Hepatocyte (in vitro differentiated cells): ENCODE measurements at regions not wholly inside any gene's neighbourhood (a gene's known extent, or its start where the extent isn't known, plus 50 kb on each side); places are given as distances from the start of the nearest gene placed in this dataset.

Source experiments
- DNase-seq: peaks from one replicate; pipeline ENCODE4 v3.0.0-alpha.2; 2016; ENCODE audit warnings: low spot score
- H2AFZ ChIP-seq: fragments of 200-600 bp; sonication (generic); 2 replicates; pipeline ENCODE4 v1.6.0; 2016; ENCODE audit warnings: antibody characterized with exemption, mild to moderate bottlenecking
- H3K27ac ChIP-seq: fragments of 200-600 bp; sonication (generic); 2 replicates; pipeline ENCODE4 v1.5.1; 2016; ENCODE audit warnings: mild to moderate bottlenecking
- H3K27me3 ChIP-seq: fragments of 200-600 bp; sonication (generic); 2 replicates; pipeline ENCODE4 v1.6.1; 2016
- H3K36me3 ChIP-seq: fragments of 200-600 bp; sonication (generic); replicated peaks from 2 replicates; pipeline ENCODE4 v1.5.1; 2016; ENCODE audit warnings: low read depth; ENCODE audit not compliant: insufficient read depth
- H3K4me1 ChIP-seq: fragments of 200-600 bp; sonication (generic); 2 replicates; pipeline ENCODE4 v1.5.1; 2016; ENCODE audit warnings: mild to moderate bottlenecking, moderate library complexity; ENCODE audit not compliant: insufficient read depth
- H3K4me2 ChIP-seq: fragments of 200-600 bp; sonication (generic); 2 replicates; pipeline ENCODE4 v1.6.0; 2016
- H3K4me3 ChIP-seq: fragments of 200-600 bp; sonication (generic); 2 replicates; pipeline ENCODE4 v1.5.1; 2016; ENCODE audit warnings: mild to moderate bottlenecking
- H3K79me2 ChIP-seq: fragments of 200-600 bp; sonication (generic); 2 replicates; pipeline ENCODE4 v1.6.0; 2017; ENCODE audit warnings: mild to moderate bottlenecking
- H3K9me2 ChIP-seq: fragments of 200-600 bp; sonication (generic); replicated peaks from 2 replicates; pipeline ENCODE4 v1.6.0; 2017; ENCODE audit warnings: mild to moderate bottlenecking; ENCODE audit not compliant: insufficient read depth
- H3K9me3 ChIP-seq: fragments of 200-600 bp; sonication (generic); 2 replicates; pipeline ENCODE4 v1.5.1; 2016; ENCODE audit warnings: low read depth, mild to moderate bottlenecking
- H4K20me1 ChIP-seq: fragments of 200-600 bp; sonication (generic); 2 replicates; pipeline ENCODE4 v1.6.0; 2016; ENCODE audit warnings: mild to moderate bottlenecking; ENCODE audit not compliant: insufficient read depth, poor library complexity, severe bottlenecking
- CTCF ChIP-seq: fragments of 200-600 bp; sonication (generic); IDR thresholded peaks from 2 replicates; pipeline ENCODE4 v1.5.1; 2016; ENCODE audit warnings: antibody characterized with exemption, mild to moderate bottlenecking; ENCODE audit not compliant: poor library complexity
- EZH2 ChIP-seq: fragments of 200-600 bp; sonication (generic); IDR thresholded peaks from 2 replicates; pipeline ENCODE4 v1.6.1; 2016; ENCODE audit warnings: antibody characterized with exemption, mild to moderate bottlenecking, borderline replicate concordance
- EZH2phosphoT487 ChIP-seq: fragments of 200-600 bp; sonication (generic); IDR thresholded peaks from one replicate; pipeline ENCODE4 v1.6.1; 2018; ENCODE audit warnings: antibody characterized with exemption, mild to moderate bottlenecking, low read depth, moderate library complexity; ENCODE audit not compliant: unreplicated experiment, severe bottlenecking
- WGBS: methylation state at CpG from one replicate; pipeline ENCODE4 v1.1.6; 2016; ENCODE audit warnings: low lambda C conversion rate; ENCODE audit errors: missing lambda C conversion rate; 5-methylcytosine and 5-hydroxymethylcytosine counted together

GRCh38 chr12:103177639-103178255 is 220.3 kb downstream of the ASCL1 start:
- Histone ChIP-seq H3K27ac (no peak overlapping the region), H3K27me3 (no peaks in the 10 kb centered on the region), H3K36me3 (no peaks in the 10 kb centered on the region), H3K4me1 (no peaks in the 10 kb centered on the region), H3K4me3 (no peak overlapping the region), H3K9me3 (no peaks in the 10 kb centered on the region), H4K20me1 (no peaks in the 10 kb centered on the region), H3K79me2 (no peaks in the 10 kb centered on the region), H2AFZ (no peak overlapping the region), H3K4me2 (no peak overlapping the region), H3K9me2 (no peaks in the 10 kb centered on the region)
- DNase-seq: no peak
- TF ChIP-seq EZH2phosphoT487: no peak
- no peak for TF ChIP-seq EZH2
- no peak for TF ChIP-seq CTCF
- 81% methylated on average over 14 of the region's 14 CpGs for WGBS

GRCh38 chr12:103178366-103179080 is 221.0 kb downstream of the ASCL1 start:
- no peak for DNase-seq
- no peaks in the 10 kb centered on the region for H3K4me1 ChIP-seq
- TF ChIP-seq EZH2phosphoT487: no peak
- TF ChIP-seq EZH2: no peak
- TF ChIP-seq CTCF: no peak
- H3K27ac ChIP-seq: no peak overlapping the region
- no peaks in the 10 kb centered on the region for H4K20me1 ChIP-seq
- H3K4me3 ChIP-seq: no peak overlapping the region
- H3K27me3 ChIP-seq: no peaks in the 10 kb centered on the region
- 88% methylated on average over 14 of the region's 14 CpGs for whole genome bisulfite sequencing
- H3K36me3 ChIP-seq: no peaks in the 10 kb centered on the region
- H3K4me2 ChIP-seq: no peak overlapping the region
- no peaks in the 10 kb centered on the region for H3K9me2 ChIP-seq
- no peaks in the 10 kb centered on the region for H3K9me3 ChIP-seq
- H2AFZ ChIP-seq: no peak overlapping the region
- no peaks in the 10 kb centered on the region for H3K79me2 ChIP-seq

- TF ChIP-seq EZH2 (no peak), CTCF (no peak), EZH2phosphoT487 (no peak)
- DNase-seq: no peak
- no peaks in the 10 kb centered on the region for H3K9me2 ChIP-seq
- H3K4me3 ChIP-seq: no peak overlapping the region
- WGBS: 63% methylated on average over 6 of the region's 6 CpGs
- H3K79me2 ChIP-seq: no peaks in the 10 kb centered on the region
- no peaks in the 10 kb centered on the region for H3K9me3 ChIP-seq
- no peaks in the 10 kb centered on the region for H4K20me1 ChIP-seq
- H3K27ac ChIP-seq: no peak overlapping the region
- no peaks in the 10 kb centered on the region for H3K4me1 ChIP-seq
- no peaks in the 10 kb centered on the region for H3K36me3 ChIP-seq
- no peak overlapping the region for H3K4me2 ChIP-seq
- H2AFZ ChIP-seq: no peak overlapping the region
- H3K27me3 ChIP-seq: no peaks in the 10 kb centered on the region
These were observed 224.1 kb downstream of the ASCL1 start for GRCh38 chr12:103181366-103182152.
